GM18519 (cell line): ENCODE measurements at regions not wholly inside any gene's neighbourhood (a gene's known extent, or its start where the extent isn't known, plus 50 kb on each side); places are given as distances from the start of the nearest gene placed in this dataset.
A peak's percentile ranks its signal among the peaks of the same experiment; 100 is the strongest.
"Not testable (repeated sequence)": the region's sequence is repeated elsewhere in the genome, so short reads cannot be mapped to it uniquely, and the experiment has no call there.

Experiments
- ATAC-seq: cut with Tn5 transposase; IDR thresholded peaks from one replicate; pipeline ENCODE4 v1.9.1; 2021; ENCODE audit warnings: mild to moderate bottlenecking, moderate library complexity; ENCODE audit not compliant: unreplicated experiment, low FRiP score

DNA sequence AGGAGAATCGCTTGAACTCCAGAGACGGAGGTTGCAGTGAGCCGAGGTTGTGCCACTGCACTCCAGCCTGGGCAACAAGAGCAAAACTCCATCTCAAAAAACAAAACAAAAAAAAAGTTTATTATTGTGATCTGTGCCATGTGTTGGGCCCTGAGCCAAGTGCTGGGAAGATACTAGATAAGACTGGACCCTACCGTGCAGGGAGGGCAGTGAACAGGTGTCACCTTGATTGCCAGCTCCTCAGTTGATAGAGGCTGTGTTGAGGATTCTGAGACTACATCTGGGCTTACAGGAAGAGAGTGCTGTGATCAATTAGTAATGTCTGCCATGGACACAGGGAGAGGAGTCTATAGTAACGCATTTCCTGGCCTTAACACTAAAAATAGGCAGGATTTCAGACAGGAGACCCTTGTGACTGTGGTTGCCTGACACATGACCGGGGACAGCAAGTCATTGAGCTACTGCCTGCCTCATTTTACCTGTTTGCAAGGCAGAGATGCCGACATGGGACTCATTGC is 201.5 kb downstream of the C9orf50 start:
- no peak for ATAC-seq

DNA sequence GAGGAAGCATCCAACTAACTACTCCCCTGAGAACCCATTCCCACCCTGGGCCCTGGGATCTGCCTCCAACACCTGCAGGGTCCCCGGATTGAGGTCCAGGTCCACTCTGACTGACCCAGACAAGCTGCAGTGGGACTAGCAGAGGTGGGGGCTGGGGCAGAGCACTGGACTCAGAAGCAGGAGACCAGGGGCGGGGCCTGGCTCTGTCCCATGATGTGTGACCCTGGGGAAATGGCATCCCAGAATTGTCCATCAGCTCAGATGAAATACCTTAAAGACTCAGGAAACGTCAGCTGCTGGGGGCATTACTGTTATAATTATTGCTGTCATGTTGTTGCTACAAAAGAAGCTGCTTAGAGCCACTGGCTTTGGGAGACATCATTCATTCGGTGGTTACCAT is 202.4 kb downstream of the C9orf50 start:
- ATAC-seq = no peak

DNA sequence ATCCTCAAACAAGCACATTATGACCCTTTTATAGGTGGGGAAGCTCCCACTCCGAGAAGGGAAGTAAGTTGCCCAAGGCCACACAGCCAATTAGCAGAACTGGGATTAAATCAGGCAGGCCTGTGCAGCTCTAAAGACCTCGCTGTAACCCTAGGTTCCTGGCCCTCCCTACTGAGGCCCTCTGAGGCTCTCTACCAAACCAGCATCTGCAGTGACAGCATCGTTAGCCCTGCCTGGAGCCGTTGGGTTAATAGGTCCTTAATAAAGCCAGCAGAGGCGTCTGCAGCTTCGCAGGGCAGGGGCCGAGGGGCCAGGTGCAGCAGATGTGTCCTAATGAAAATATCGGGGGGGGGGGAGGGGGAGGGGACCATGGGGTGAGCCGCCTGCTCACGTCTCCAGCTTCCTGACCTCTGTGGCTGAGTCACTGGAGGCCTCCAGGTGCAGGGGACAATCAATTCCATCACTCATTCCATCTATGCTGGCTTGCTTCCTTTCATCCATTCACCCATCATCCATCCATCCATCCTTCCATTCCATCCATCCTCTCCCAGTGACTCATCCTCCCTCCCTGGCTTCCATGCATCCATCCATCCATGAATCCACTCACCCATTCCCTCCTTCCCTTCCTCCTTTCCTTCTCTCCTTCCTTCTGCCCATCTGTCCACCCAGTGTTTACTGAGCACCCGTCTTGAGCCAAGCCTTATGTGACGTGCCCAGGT is 203.9 kb downstream of the C9orf50 start:
- ATAC-seq = no peak

DNA sequence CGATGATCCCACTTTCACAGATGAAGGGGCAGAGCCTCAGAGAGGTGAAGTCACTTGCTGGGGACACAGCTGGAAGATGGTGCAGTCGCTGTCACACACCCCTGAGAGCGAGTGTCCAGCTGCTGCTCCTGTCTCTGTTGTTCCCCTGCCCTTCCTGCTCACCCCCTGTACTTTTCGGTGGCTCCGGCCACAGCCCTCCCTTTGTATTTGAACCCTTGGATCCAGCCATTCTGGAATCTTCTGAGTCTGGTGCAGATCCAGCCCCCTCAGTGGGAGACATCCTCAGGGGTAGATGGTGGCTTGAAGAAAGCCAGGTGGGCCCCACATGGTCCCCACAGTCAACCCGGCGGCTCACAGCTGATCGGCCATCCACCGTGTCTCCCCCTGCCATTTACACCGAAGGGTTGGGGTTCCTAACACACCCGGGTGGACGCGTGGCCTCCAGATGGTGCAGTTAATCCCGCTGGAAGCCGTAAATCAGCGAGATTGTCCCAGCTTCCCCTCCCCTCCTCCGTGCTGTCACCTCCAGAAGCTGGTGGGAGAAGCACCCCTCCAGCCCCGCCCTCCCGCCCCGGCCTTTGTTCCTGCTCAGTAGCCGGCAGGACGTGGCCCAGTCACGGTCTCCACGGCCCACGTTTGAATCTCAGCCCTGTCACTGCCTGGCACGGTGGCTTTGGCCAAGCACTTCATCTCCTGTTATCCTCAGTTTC is 204.8 kb downstream of the C9orf50 start:
- ATAC-seq = no peak

DNA sequence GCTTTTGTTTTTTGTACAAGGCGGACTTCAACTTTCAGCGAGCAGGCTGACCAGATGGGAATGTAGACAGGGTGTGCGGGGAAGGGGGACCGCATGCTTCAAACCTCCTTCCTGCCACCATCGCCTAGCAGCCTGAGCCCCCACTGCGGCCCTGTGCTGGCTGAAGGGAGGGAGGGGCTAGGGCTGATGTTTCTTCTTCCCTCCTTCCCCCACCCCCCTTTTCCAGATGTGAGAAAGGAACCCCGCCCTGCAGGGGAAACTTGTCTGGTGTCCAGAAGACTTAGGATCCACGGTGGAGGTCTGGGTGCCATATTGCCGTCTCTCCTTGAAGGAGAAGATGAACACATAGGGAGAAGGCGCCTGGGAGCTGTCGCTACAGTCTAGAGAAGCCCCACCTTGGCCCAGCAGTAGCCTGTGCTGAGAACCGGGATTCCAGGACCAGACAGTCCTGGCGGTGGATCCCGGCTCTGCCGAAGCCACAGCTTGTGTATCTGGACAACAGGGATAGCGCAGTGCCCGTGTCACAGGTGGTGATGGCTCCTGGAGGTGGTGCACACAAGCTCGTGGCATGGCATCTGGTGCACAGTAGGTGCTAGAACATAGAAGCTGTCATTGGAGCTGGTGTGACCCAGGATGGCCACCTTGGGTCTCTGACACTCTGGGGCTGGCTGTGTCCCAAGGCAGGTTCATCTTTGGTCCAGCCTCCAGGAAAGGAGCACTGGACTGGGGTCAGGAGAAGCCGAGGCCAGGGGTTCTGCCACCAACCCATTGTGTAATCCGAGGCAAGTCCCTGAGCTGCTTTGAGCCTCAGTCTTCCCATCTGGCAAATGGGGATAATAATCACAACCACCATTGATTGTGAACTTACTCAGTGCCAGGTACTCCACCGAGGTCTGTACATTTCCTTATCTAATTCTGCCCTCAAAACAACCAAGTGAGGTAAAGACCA is 205.6 kb downstream of the C9orf50 start:
- no peak for ATAC-seq

DNA sequence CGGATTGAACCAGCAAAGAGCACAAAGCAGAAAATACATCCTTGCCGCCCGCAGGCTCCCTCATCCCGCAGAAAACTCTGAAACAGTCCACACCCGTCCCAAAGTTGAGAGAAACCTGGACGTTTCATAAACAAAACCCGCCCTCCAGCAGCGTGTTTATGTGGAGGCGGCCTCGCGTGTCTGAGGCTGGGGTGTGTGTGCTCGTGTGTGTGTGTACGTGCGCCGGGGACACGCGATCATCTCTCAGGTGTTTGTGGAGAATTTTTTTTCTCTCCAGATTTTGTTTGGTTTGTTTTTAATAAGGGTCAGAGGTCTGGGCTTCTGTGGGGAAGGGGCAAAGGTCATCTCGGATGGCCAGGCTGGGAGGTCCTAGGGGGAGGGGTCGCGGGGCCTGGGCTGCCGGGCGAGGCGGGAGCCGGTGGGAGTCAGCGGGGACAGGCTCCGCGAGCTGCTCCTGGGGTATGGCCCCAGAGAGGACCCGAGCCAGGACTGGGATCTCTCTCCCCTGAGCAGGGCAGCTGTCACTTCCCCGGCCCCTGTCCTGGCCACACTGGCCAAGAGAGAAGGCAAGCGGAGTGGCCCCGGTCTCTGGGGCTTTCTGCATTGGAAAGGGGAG is 206.4 kb downstream of the C9orf50 start:
- ATAC-seq = no peak

DNA sequence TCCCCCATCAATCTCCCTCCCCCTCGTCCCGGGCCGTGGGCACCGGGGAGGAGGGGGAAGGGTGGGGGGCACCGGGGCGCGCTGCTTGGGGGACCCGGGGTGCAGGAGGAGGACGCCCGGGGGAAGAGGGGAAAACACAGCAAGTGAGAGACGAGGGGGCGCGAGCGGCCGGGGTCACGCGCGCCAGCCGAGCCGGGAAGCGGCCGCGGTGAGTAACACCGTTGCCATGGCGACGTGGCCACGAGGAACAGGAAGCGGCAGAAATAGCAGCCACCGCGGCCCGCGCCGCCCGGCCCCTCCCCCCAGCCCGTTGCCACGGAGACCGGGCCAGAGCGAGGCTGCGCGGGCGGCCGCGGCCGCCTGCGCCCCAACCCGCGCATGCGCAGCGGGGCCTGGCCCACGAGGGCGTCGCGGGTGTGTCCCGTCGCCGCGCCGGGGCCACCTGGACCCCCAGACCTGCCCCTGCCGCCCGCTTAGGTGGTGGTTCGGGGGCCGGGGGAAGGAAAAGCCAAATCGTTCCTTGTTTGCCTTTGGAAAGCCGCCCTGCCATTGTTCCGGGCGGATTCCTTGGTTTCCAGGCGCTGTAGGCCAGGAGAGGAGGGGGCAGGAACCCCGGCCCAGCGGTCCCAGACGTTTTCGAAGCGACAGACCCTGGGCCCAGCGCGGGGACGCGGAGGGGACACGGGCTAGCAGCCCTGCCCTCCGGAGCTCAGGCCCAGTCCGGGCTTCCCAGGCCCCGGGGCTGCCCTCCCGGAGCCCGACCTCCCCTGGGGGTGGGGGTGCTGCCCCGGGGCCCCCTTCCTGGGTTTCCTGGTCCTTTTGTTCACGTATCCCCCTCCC is 207.1 kb downstream of the C9orf50 start:
- peak; percentile 73 for ATAC-seq

DNA sequence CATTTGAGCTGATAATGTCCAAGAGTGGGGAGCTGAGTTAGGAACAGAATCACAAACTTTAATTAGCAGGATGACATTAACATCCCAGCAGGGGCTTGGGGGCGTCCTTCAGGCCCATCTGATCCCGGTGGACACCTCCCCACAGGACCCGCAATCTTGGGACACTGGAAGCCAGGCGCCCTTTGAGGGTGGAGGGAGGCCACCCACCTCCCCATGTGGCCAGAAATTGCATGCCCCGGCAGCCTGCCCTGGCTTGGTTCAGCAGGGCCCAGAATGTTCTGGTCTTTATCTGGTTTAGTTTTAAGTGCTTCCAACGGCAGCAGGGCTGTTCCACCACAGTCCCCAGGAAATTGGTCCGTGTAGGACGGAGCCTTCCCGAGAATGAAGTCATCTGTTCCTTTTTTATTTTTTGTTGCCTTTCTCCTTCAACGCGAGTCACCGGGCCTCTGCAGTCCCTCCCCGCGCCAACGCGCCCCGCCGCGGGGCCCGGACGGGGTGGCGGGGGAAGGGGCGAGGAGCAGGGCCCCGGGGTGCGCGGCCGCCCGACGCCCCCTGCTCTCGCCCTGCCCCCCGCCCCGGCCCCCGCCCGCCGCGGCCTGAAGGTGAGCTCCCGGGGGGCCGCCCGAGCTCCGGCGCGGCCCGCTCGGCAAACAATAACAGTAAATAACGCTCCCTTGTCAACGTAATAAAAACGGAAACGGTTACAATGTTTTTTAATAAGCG is 207.9 kb downstream of the C9orf50 start:
- peak; percentile 14 for ATAC-seq

DNA sequence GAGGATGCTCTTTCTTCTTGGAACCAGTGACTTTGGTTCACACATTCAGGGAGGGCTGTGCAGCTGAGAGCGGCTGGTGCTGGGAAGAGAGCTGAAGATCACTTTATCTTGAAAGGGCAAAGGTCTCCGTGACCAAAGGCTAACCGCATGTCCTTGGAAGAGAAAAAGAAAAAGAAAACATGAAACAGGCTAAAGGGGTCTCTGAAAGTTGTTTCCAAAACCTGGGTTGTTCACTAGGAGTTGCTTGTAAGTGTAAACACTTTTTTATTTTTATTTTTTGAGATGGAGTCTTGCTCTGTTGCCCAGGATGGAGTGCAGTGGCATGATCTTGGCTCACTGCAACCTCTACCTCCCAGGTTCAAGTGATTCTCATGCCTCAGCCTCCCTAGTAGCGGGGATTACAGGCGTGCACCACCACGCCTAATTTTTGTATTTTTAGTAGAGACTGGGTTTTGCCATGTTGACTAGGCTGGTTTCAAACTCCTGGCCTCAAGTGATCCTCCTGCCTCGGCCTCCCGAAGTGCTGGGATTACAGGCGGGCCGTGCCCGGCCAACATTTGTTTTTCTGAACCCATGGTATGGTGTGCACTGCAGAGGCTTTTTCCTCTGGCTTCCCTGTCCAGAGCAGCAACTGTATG is 208.6 kb downstream of the C9orf50 start:
- ATAC-seq = not testable (repeated sequence)

DNA sequence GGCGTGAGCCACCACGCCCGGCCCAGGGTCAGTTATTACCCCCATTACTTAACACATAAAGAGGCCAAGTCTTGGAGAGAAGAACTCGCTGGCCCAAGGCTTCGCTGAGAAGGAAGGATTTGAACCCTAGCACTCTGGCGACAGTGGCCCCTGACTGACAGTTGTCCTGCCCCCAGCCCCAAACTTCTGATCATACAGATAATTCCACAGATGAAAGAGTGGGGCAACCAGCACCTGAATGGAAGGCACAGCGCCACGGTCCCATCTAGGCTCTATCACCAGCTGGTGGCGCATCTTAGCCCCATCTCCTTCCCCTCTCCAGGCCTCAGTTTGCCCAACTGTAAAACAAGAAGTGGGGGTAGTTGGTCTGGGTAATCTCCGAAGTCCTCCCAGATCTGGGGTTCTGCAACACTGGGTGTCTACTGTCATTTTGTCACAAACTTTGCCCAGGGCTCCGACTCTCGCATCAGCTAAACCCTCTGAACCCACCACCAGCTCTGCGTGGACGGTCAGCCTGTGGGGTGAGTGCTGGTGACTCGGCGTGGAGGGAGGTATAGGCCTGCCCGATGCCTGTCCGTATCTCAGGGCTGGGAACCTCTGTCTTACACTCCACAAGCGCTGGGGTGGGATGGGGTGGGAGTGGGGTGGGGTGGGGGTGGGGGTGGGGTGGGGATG is 209.3 kb downstream of the C9orf50 start:
- ATAC-seq = no peak

DNA sequence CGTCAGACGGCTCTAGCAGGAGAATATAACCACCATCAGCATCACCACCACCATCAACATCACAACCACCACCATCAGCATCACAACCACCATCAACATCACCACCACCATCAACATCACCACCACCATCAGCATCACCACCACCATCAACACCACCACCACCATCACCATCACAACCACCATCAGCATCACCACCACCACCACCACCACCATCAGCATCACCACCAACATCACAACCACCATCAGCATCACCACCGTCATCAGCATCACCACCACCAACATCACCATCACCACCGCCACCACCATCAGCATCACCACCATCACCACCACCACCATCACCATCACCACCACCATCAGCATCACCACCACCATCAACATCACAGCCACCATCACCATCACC is 210.7 kb downstream of the C9orf50 start:
- ATAC-seq = no peak

DNA sequence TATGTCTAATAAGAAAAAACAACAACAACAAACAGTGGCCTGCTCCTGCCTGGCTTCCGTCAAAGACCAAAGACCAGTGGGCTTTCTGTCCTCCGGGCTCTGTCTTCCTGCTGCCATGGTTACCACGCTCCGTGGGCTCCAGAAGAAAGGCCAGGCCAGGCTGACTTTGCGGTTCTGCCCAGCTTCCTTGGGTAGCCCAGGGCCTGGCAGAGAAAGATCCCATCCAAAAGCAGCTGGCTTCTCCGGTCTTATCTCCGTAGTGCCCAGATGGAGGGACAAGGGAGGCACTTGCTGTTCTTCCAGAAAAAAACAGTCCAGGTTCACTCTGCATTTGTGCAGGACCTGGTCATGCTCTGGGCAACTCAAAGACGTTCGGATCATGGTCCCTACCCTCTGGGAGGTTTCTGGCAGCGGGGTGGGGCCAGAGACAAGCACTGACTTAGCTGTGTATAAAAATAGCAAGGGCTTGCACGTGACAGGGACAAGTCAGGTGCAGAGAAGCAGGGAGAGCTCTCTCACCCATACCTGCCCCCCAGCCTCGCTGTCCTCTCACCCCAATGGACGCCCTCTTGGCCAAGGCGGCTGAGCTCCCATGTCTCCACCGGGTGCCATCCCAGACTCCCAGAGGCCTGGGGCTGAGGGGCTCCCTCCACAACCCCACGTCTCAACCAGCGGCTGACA is 212.2 kb downstream of the C9orf50 start:
- no peak for ATAC-seq

DNA sequence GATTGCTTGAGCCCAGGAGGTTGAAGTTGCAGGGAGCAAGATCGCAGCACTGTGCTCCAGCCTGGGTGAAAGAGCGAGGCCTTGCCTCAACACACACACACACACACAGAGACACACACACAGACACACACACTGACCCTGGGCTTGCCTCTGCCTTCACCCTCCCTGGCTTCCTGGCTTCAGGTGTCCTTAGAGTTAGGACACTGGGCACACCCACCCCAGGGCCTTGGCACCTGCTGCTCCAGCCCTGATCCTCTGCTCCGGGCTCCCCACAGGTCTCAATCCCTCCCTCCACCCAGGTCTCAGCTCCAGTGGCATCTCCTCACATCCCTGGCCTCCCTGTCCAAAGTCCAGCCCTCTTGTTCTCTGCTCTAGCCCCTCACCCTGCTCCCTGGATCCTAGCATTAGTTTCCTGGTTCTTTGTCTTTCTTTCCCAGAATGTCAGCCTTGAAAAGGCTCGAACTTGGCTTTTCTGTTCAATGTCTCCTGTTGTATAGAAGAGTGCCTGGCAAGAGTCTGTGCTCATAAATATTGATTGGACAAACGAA is 212.9 kb downstream of the C9orf50 start:
- no peak for ATAC-seq

DNA sequence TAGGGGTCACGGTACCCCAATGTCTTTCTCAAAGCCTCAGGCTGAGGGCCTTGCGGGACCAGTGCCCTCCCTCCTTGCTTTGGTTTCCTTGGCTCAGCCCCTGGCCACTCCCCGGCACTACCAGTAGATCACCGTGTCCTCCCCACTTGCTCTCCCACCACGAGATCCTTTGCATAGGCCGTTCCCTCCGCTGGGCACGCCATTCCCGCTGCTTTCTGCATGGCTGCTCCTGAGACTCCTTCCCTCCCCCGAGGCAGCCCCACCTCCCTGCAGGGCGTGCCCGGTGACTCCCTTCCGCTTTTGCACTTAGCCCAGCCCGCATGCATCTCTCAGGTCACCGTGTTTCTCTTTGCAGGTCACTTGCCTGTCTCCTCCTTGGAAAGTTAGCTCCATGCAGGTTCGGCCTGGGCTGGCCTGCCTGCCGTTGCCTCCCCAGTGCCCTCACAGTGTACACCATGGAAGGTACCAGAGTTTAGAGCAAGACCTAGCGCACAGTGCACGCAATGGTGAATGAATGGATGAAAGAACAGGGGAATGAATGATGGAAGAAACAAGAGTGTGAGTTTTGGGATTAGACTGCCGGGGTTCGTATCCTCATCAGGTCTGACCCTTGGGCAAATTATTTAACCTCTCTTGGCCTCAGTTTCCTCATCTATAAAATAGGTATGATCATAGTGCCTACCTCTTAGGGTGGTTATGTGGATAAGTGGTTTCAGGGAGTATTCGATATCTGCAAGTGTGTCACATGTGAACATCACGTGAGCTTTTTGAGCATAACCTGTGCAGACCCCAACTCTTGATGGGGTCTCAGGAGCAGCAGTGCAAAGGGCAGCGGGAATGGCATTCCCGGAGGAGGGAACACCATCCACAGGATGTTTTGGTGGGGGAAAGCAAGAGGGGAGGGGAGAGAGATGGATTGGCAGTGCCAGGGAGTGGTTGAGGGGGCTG is 214.3 kb downstream of the C9orf50 start:
- ATAC-seq = no peak

DNA sequence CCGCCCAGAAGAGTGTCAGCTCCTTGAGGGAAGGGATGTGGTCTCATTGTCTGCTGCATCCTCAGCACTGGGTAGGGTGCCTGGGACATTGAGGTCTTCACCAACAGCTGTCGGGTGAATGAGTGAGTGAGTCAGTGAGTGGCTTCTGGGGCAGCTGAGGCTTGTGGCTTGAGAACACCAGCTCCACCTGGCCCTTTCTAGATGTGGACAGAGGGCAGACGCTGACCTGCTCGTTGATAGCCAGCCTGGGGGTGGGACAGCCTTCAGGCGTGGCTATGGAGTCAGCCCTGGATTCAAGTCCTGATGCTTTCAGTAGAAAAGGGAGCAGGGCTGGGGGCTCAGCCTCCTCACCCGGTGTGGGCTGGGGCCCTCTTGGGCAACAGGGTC is 215.1 kb downstream of the C9orf50 start:
- no peak for ATAC-seq
